Fibroblast of mammary gland (primary cell): ENCODE measurements at regions not wholly inside any gene's neighbourhood (a gene's known extent, or its start where the extent isn't known, plus 50 kb on each side); places are given as distances from the start of the nearest gene placed in this dataset.

Experiments used
- DNase-seq: peaks from one replicate; pipeline ENCODE4 v3.0.0-alpha.2; 2010; ENCODE audit warnings: low read depth
- H3K4me3 ChIP-seq: 2 replicates; pipeline ENCODE4 v1.5.1; 2011; ENCODE audit warnings: low read depth, mild to moderate bottlenecking, low read length, moderate library complexity; ENCODE audit not compliant: control insufficient read depth
- TF ChIP-seq, protein P1 (sequence below): conservative IDR thresholded peaks from 2 replicates; pipeline ENCODE4 v1.5.1; 2011; ENCODE audit warnings: low read depth, low read length, inconsistent platforms; ENCODE audit not compliant: control insufficient read depth, insufficient read depth

DNA sequence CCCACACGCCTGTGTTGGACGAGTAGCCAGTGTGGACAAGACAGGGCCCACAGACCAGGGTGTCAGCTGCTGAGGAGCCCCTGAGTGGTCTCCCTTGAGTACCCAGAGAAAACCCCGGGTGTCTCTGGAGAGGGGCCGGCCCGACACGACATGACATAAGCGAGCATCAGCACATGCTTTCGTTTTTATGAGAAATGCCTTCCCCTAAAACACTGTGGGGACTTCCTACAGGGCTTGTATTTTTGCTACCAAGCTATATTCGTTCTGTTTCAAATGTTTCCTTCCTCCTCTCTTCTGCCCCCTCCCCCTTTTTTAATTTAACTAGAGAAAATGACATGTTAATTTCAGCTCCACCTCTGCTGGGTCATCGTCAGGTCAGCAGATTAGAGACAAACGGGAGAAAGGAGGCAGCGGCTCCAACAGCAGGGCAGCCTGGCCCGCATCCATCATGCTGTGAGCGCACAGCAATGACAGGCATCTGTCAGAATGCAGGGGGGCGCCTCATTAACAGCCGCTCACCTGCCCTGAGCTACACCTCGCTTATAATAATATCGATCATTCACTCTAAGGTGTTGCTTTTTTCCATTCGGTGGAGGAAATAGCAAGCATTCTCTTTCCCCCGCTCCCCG is 286.2 kb downstream of the ZNF516 start:
- no peak overlapping the region for H3K4me3 ChIP-seq
- DNase-seq, result no peak
- TF ChIP-seq, protein P1, sequence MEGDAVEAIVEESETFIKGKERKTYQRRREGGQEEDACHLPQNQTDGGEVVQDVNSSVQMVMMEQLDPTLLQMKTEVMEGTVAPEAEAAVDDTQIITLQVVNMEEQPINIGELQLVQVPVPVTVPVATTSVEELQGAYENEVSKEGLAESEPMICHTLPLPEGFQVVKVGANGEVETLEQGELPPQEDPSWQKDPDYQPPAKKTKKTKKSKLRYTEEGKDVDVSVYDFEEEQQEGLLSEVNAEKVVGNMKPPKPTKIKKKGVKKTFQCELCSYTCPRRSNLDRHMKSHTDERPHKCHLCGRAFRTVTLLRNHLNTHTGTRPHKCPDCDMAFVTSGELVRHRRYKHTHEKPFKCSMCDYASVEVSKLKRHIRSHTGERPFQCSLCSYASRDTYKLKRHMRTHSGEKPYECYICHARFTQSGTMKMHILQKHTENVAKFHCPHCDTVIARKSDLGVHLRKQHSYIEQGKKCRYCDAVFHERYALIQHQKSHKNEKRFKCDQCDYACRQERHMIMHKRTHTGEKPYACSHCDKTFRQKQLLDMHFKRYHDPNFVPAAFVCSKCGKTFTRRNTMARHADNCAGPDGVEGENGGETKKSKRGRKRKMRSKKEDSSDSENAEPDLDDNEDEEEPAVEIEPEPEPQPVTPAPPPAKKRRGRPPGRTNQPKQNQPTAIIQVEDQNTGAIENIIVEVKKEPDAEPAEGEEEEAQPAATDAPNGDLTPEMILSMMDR, result no peak

DNA sequence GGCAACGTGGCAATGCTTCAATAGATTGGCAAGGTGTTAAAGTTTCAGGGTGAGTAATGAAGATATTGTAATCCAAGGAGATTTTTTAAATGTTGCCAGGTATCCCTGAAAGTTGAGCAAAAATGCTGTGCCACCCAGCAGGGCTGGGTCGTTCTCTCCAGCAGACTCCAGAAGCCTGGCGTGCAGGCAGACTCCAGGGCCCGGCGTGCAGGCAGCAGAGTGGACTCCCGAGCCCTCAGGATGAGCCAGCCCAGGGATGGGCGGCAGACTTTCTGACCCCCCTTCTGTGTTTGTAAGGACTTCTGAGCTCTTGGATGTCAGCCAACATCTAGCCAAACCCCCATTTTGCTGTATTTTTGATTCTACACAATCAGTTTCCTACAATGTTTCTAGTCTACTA is 289.1 kb downstream of the ZNF516 start:
- no peak overlapping the region for H3K4me3 ChIP-seq
- TF ChIP-seq, protein P1, result no peak
- no peak for DNase-seq

DNA sequence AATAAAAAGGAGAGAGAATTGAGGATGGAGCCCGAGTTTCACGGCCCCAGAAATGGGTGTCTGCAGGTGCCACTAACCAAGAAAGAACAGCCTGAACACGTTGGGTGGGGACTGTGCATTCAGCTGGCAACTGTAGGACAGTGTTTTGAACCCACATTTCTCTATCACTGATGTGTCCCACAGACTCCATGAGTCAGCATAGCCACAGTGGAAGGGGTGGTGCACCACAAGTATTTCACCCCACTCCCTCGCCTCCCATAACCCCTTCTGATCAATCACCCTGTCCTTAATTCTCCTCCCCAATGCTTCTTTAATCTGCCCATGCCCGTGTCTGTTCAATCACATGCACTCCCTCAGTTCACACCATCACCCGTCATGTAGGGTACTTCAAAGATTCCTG is 291.5 kb downstream of the ZNF516 start:
- DNase-seq, result peak; percentile 1
- TF ChIP-seq, protein P1, result no peak

DNA sequence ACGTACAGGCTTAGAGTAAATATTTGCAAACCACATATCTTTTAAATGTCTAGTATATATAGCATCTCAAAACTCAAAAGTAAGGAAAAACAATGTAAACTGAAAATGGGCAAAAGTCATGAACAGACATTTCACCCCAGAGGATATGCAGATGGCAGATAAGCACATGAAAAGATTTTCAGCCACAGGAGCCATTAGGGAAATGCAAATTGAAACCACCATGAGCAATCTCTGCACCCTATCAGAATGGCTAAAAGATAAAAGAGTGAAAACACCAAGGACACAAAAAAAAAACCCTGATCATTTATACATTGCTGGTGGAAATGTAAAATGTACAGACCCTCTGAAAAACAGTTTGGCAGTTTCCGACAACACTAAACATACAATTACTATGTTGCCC is 292.7 kb downstream of the ZNF516 start:
- no peak overlapping the region for H3K4me3 ChIP-seq
- TF ChIP-seq, protein P1, result no peak
- DNase-seq, result no peak

More for the DNA sequence above, 291.5 kb downstream of the ZNF516 start:
- H3K4me3 ChIP-seq, result no peak overlapping the region

DNA sequence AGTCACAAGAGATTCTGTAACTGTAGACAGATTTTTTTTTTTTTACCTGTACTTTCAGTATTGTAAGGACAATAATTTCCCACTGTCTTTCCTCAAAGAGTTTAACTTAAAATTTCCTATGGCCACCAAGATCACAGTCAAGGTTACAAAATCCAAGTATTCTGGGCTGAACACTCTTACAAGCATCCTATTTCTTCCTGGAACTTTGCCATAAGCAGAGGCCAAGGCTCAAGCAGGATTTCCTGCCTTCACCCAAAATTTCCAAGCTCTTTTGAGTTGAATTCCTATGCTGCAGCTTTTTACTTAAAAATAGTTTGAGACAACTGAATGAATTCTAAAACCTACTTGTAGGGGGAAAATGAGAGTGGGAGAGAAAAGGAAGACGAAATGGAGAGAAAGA is 299.4 kb downstream of the ZNF516 start:
- peak; percentile 3 for DNase-seq
- TF ChIP-seq, protein P1, result no peak

DNA sequence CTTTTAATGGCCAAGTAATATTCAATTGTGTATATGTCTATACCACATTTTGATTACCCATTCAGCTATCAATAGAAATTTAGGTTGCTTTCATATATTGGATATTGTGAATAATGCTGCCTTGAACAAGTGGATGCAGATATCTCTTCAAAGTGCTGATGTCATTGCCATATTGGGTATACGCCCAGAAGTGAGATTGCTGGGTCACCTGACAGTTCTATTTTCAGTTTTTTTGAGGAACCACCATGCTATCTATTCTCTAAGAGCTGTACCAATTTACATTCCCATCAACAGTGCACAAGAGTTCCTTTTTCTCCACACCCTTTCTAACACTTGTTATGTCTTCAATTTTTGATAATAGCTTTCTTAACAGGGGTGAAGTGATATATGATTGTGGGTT is 306.9 kb downstream of the ZNF516 start:
- no peak for DNase-seq
- H3K4me3 ChIP-seq, result no peak overlapping the region
- TF ChIP-seq, protein P1, result no peak

More for the DNA sequence above, 299.4 kb downstream of the ZNF516 start:
- H3K4me3 ChIP-seq, result no peak overlapping the region

DNA sequence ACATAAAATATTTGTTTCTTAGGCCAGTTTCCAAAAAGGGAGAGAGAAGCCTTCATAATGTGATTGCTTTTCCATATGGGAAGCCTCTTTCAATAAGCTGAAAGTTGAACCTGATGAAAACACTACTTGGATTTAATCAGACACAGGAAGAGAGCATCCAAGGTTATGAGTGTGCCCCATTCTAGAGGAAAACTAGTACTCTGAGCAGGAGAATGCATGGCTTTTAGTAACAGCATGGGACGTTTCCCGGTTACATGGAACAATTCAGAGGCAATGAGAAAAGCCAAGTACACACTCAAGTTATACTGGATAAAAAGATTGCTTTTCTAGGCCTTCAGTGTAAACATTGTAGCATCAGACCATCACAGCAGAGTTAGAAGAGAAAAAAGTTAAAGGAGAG is 315.8 kb downstream of the ZNF516 start:
- DNase-seq, result no peak
- TF ChIP-seq, protein P1, result no peak
- no peak overlapping the region for H3K4me3 ChIP-seq
